SK-N-SH treated with all-trans-retinoic acid at 6 μM for 48 hours (cell line): ENCODE measurements at regions not wholly inside any gene's neighbourhood (a gene's known extent, or its start where the extent isn't known, plus 50 kb on each side); places are given as distances from the start of the nearest gene placed in this dataset.

Experiments
- BACH2 ChIP-seq: fragments of 250-450 bp; sonication (Bioruptor Pico); IDR thresholded peaks from 2 replicates; pipeline ENCODE4 v1.9.0; 2021; ENCODE audit warnings: mild to moderate bottlenecking, borderline replicate concordance
- RARB ChIP-seq: fragments of 250-450 bp; sonication (Bioruptor Pico); IDR thresholded peaks from 2 replicates; pipeline ENCODE4 v1.8.0; 2021; ENCODE audit warnings: mild to moderate bottlenecking, moderate library complexity
- SNAI2 ChIP-seq: fragments of 250-450 bp; sonication (Bioruptor Pico); IDR thresholded peaks from 2 replicates; pipeline ENCODE4 v1.5.0; 2020; ENCODE audit warnings: mild to moderate bottlenecking, moderate library complexity
- ZFP30 ChIP-seq: fragments of 450-650 bp; formaldehyde crosslinking; IDR thresholded peaks from 2 replicates; pipeline ENCODE4 v1.5.0; 2022; ENCODE audit warnings: mild to moderate bottlenecking, moderate library complexity
- TF ChIP-seq, protein P1 (sequence below): fragments of 250-450 bp; sonication (Bioruptor Pico); IDR thresholded peaks from 2 replicates; pipeline ENCODE4 v1.8.0; 2020; ENCODE audit warnings: mild to moderate bottlenecking, moderate library complexity, borderline replicate concordance
- TF ChIP-seq, protein P2 (sequence below): fragments of 250-450 bp; sonication (Bioruptor Pico); IDR thresholded peaks from 2 replicates; pipeline ENCODE4 v1.5.1; 2021; ENCODE audit warnings: mild to moderate bottlenecking, moderate library complexity
- TF ChIP-seq, protein P3 (sequence below): fragments of 250-450 bp; sonication (Bioruptor Pico); IDR thresholded peaks from 2 replicates; pipeline ENCODE4 v1.5.0; 2020; ENCODE audit warnings: mild to moderate bottlenecking, moderate library complexity

DNA sequence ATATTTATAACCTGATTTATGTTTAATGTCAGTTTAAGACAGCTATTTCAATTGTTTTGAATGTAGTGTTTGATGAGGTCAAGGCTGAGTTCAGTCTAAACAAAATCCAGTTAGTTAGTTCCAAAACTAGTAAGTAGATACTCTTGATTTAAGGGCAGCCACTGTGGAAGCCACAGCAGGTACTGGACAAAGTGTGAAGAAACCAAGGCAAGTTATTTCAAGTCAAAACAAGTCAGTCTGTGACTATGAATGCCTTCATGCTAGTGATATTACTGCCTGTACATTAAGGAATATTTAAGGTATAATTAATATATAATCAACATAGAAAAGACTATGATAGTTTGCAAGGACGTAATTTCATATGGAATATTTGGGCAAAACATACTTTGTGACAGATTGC is 362.3 kb downstream of the DMRTA1 start:
- no peak for TF ChIP-seq BACH2 (CRISPR knock-in tag)
- TF ChIP-seq, protein P1, sequence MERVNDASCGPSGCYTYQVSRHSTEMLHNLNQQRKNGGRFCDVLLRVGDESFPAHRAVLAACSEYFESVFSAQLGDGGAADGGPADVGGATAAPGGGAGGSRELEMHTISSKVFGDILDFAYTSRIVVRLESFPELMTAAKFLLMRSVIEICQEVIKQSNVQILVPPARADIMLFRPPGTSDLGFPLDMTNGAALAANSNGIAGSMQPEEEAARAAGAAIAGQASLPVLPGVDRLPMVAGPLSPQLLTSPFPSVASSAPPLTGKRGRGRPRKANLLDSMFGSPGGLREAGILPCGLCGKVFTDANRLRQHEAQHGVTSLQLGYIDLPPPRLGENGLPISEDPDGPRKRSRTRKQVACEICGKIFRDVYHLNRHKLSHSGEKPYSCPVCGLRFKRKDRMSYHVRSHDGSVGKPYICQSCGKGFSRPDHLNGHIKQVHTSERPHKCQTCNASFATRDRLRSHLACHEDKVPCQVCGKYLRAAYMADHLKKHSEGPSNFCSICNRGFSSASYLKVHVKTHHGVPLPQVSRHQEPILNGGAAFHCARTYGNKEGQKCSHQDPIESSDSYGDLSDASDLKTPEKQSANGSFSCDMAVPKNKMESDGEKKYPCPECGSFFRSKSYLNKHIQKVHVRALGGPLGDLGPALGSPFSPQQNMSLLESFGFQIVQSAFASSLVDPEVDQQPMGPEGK: no peak
- no peak for TF ChIP-seq ZFP30 (CRISPR knock-in tag)
- TF ChIP-seq, protein P2, sequence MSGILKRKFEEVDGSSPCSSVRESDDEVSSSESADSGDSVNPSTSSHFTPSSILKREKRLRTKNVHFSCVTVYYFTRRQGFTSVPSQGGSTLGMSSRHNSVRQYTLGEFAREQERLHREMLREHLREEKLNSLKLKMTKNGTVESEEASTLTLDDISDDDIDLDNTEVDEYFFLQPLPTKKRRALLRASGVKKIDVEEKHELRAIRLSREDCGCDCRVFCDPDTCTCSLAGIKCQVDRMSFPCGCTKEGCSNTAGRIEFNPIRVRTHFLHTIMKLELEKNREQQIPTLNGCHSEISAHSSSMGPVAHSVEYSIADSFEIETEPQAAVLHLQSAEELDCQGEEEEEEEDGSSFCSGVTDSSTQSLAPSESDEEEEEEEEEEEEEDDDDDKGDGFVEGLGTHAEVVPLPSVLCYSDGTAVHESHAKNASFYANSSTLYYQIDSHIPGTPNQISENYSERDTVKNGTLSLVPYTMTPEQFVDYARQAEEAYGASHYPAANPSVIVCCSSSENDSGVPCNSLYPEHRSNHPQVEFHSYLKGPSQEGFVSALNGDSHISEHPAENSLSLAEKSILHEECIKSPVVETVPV (CRISPR knock-in tag): no peak
- TF ChIP-seq, protein P3, sequence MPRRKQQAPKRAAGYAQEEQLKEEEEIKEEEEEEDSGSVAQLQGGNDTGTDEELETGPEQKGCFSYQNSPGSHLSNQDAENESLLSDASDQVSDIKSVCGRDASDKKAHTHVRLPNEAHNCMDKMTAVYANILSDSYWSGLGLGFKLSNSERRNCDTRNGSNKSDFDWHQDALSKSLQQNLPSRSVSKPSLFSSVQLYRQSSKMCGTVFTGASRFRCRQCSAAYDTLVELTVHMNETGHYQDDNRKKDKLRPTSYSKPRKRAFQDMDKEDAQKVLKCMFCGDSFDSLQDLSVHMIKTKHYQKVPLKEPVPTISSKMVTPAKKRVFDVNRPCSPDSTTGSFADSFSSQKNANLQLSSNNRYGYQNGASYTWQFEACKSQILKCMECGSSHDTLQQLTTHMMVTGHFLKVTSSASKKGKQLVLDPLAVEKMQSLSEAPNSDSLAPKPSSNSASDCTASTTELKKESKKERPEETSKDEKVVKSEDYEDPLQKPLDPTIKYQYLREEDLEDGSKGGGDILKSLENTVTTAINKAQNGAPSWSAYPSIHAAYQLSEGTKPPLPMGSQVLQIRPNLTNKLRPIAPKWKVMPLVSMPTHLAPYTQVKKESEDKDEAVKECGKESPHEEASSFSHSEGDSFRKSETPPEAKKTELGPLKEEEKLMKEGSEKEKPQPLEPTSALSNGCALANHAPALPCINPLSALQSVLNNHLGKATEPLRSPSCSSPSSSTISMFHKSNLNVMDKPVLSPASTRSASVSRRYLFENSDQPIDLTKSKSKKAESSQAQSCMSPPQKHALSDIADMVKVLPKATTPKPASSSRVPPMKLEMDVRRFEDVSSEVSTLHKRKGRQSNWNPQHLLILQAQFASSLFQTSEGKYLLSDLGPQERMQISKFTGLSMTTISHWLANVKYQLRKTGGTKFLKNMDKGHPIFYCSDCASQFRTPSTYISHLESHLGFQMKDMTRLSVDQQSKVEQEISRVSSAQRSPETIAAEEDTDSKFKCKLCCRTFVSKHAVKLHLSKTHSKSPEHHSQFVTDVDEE (CRISPR knock-in tag): no peak
- no peak for TF ChIP-seq RARB (CRISPR knock-in tag)
- no peak for TF ChIP-seq SNAI2 (CRISPR knock-in tag)
